GM18520 (cell line): ENCODE measurements at regions not wholly inside any gene's neighbourhood (a gene's known extent, or its start where the extent isn't known, plus 50 kb on each side); places are given as distances from the start of the nearest gene placed in this dataset.
"Not testable (repeated sequence)": the region's sequence is repeated elsewhere in the genome, so short reads cannot be mapped to it uniquely, and the experiment has no call there.

ENCODE experiments used
- ATAC-seq: cut with Tn5 transposase; IDR thresholded peaks from one replicate; pipeline ENCODE4 v1.9.1; 2021; ENCODE audit not compliant: unreplicated experiment

GRCh38 chr7:156549636-156550035 lies 90.9 kb upstream of the RNF32 start:
- no peak for ATAC-seq

DNA sequence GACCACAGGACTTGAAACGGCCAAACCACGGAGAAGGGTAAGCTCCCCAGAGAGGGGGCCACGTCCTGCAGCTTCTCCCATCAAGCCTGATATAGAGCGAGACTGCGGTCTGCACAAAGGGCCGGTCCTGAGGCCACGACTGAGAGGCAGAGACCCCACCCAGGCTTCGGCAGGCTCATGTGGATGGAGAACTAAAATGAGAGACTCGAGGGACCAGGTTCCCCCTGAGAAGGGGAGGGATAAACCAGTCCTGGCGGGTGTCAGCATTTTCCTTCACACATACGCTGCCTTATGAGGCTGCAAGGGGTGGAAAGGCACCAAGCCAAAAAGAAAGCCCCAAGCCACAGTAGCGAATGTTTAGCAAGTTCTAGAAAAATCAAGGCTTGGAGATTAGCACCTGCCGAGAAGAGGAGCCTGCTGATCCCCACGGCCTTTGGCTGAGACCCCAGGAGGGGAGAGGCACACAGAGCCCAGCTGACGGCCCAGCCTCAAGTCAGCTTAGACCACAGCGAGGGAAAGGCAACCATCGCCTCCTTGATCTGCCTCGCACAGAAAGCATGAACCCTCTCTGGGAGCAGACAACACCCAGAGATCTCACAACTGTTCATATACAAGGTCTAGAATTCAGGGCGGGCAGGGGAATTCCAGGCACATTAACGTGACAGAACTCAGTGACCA lies 92.6 kb upstream of the RNF32 start:
- no peak for ATAC-seq

DNA sequence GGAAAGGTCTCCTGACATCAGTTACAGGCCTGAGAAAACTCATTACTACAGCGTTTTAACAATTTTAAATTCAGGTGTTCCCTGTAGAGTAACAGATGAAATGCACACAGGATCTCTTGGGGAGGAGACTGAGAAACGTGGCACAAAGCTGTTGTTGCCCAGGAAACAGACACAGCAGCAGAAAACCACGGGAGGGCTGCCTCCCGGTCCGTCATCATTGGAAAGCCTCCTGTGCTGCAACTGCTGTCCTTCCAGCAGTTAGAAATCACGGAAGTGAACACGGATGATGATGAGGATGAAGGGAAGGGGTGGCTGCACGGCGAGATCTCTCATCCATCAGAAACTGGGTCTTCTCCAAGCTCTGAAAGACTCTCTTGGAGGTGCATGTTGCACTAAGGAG lies 94.6 kb upstream of the RNF32 start:
- no peak for ATAC-seq

- no peak for ATAC-seq
These were observed 95.5 kb upstream of the RNF32 start for GRCh38 chr7:156544919-156545715.

DNA sequence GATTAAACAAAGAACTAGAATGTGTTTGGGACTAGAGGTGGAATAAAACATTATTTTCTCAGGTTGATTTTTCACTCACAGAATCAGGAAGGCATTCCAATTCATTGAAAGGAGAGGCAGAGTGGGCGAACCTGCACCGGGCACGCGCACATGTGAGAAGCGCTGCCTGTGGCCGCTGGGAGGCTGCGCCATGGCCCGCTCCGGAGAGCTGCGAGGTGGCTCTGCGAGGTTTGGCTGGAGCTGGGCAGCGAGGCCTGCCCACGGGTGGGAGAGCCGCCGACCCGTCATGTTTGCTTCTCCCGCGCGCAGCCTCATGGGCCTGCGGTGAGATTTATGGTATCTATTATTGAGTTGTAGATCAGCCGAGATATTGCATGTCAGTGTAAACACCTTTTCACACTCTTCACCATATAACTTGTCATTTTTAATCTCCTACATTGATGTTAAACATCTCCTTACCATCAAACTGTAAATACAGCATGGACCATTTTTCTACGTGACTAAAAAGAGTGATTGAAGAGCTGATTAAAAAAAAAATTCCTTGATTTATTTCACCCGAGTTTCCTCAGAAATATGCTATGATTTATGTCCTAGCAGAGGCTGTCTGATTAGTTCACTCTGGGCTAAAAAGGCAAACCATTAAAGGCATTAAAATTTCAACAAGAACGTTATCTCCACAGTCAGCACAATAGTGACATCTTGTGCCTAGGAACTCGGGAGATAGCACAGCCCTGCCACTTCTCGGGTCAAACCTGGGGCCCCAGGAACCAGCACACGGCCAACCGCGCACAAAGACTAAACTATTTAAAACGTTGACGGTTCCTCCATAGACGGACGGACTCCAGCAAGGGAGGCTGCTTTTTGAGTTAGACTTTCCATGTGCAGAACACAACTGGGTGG lies 96.6 kb upstream of the RNF32 start:
- ATAC-seq: no peak

DNA sequence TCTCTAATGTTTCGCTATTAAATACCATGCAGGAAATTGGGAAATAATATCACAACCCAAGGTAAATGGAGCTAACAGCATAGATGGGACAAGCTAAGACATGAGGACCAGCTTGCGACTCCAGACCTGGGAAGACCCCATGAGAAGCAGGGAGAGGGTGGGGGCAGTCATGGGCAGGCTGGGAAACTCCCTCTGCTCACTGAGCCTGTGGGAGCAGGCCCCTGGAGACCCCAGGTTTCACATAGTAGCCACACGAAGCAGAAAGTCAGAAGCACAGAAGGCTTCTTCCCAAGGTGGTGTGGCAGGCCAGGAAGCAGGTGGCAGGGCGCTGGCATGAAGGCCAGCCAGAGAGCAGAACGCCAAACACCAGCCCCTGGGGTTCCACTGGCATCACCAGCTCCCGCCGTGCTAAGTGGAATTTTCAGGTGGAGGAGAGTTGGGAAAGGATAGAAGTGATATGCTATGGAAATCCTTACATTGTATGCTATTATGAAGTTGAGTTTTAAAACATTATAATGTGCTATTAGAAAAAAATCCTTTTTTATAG lies 99.9 kb upstream of the RNF32 start:
- ATAC-seq: no peak

DNA sequence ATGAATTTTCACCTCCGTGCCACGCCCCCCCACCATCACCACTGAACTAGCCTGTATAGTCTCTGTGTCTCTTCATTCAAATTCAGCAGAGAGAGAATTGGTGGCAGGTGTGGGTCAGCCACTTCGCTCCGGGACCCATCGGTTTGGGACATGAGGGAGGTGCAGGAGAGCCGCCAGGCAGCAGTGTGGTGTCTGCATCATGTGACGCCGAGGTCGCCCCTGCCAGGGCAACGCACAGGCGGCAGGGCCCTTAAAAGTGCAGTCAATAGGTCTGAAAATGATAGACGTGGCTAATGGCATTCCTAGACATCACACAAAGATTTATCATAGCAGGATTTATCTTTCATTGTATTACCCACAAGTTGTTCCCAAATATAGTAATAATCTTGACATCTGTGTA lies 100.6 kb upstream of the RNF32 start:
- no peak for ATAC-seq

- no peak for ATAC-seq
These were observed 103.6 kb upstream of the RNF32 start for GRCh38 chr7:156537006-156537405.

GRCh38 chr7:156534925-156535324 lies 105.6 kb upstream of the RNF32 start:
- no peak for ATAC-seq

DNA sequence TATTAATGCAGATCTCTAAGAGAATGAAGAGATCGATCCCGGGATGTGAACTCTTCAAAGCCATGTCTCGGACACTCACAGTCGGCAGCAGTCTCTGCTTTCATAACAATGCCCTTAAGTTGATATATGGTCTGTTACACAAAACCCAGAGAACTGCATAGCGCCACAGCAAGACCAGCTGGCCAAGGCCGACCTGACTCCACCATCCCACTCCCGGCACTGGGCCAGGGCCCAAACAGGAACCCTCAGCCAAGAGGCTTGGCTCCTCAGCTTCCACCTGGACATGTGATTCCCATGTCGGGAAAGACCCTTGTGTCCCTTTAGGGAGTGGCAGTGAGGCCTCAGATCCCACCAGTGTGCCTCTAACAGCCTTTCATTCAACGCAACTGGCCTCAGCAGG lies 106.6 kb upstream of the RNF32 start:
- ATAC-seq: no peak

- no peak for ATAC-seq
These were observed 107.2 kb upstream of the RNF32 start for GRCh38 chr7:156533420-156533819.

DNA sequence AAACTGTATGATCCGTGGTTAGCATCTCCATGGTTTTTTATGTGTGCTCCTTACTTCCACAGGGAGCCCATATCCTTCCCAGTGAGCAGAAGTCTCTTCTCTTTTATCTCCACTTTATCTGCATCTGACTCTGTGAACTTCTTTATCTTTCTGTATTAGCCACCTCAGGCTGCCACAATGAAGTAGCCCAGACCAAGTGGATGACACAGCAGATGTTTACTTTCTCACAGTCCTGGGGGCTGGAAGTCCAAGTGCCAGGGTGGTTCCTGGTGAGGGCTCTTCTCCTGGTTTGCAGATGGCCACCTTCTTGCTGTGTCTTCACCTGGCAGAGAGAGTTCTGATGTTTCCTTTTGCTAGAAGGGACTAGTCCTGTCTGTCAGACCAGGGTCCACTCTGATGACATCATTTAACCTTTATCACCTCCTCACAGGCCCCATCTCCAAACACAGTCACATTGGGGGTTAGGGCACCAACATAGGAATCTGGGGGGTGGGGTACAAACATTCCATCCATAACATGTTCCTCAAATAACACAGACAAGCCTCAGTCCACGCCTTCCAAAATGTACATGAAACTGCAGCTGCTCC lies 108.5 kb upstream of the RNF32 start:
- no peak for ATAC-seq

- no peak for ATAC-seq
These were observed 110.6 kb upstream of the RNF32 start for GRCh38 chr7:156529956-156530355.

DNA sequence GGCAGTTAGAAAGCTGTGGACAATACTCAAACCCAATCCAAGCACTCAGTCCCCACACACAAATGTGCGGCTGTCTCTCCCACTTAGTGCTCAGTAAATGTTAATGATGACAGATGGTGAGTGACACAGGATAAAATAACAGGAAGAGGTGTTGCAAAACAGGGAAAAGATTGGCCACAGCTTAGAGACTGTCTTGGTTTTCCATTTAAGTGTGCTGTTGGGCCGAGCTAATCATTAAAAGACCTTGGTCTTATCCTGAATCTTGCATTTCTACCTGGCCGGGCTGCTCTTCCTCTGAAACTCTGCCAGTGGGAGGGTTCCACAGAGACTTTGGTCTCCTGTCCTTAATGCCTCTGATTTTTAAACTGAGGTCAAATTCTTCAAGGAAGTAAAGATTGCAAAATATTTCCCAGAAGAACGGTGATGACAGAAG lies 113.1 kb upstream of the RNF32 start:
- ATAC-seq: no peak

GRCh38 chr7:156524818-156525597 lies 115.6 kb upstream of the RNF32 start:
- ATAC-seq: no peak

DNA sequence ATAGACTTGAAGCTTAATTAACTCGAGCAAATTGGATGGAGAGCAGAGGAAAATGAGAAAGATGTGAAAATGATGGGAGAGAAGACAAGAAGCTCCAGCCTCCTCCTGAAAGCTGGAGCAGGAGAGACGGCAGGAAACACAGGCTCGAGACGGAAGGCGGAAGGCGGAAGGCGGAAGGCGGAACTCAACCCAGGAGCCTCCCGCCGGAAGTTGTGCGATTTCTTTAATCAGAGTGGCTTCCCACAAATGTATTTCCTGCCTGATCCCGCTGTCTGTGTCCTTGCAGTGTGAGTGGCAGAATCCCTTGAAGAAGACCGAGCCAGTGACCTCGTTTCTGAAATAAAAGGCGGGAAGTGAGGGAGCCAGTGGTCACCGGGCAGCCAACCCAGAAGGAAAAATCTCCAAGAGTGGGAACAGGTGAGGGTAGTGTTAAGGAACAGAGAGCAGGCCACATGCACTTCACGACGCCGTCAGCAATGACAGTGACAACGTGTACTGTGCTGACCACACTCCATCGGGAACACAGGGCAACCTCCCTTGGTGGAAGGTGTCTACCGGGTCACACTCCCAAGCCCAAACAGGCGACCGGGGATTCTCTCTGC lies 117.0 kb upstream of the RNF32 start:
- no peak for ATAC-seq

DNA sequence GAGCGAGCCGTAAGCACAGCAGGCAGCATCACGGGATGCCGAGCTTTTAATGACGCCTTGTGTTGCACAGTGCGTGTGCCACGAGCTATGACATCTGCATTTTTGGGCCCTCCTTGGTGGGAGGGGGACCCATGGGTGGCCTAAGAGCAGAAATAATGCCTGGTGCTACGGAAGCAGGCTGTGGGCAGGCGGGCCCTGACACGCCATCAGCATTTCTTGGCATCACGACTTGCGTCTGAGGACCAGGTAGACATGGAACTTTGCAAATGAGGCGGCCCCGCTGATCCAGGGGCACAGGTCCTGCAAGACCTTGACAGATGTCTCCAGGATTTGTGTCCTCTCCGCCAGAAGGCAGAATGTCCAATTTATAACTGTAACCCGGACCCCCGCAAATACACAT lies 117.8 kb upstream of the RNF32 start:
- ATAC-seq: no peak

- no peak for ATAC-seq
These were observed 121.5 kb upstream of the RNF32 start for GRCh38 chr7:156519070-156519469.

- ATAC-seq: no peak
These were observed 122.1 kb upstream of the RNF32 start for GRCh38 chr7:156518466-156518865.

- not testable (repeated sequence) for ATAC-seq
These were observed 122.7 kb upstream of the RNF32 start for GRCh38 chr7:156517858-156518257.
